Stimulated activated CD4-positive, alpha-beta T cell treated with anti-CD3 and anti-CD28 coated beads, Interleukin-1b, Interleukin-23, amount 100 ng/mL, for 1 hour (primary cell): ENCODE measurements at regions not wholly inside any gene's neighbourhood (a gene's known extent, or its start where the extent isn't known, plus 50 kb on each side); places are given as distances from the start of the nearest gene placed in this dataset.

Source experiments
- DNase-seq, 2 donors: peaks; one replicate each; pipeline ENCODE4 v3.0.0-alpha.2; 2020; ENCODE audit warnings: low read depth in 2 of 2

- no peak for DNase-seq
Measured at GRCh38 chr14:34135492-34135891, 184.6 kb upstream of the EGLN3 start.

- no peak for DNase-seq
Measured at GRCh38 chr14:34134484-34134883, 183.6 kb upstream of the EGLN3 start.

DNA sequence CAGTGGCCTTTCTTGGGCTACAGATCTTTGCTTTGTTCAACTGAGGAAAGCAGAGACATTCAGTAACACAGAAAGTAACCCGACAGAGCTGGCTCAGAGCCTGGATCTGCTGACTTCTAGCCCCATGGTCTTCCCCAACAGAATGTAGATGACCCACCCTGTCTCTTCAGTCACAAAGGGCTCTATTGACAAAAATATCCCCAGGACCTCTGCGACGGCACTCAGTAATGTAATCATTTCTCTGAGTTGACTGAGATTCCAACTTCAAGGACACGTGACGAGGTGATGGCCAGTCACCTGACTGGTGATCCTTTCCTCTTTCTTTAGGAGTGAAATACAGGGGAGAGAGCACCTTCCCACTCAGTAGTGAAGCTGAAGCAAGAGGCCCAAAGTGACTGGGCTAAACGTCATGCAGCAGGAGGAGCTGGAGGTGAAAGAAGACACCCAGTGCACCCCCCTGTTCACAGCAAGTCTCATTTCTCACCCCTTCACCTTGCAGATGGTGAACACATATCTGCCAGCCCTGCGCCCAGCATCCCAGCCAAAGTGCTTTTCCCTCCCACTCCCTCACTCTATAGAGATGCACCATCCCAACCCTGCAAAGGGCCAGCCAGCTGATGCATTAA lies 179.2 kb upstream of the EGLN3 start:
- DNase-seq: no peak

DNA sequence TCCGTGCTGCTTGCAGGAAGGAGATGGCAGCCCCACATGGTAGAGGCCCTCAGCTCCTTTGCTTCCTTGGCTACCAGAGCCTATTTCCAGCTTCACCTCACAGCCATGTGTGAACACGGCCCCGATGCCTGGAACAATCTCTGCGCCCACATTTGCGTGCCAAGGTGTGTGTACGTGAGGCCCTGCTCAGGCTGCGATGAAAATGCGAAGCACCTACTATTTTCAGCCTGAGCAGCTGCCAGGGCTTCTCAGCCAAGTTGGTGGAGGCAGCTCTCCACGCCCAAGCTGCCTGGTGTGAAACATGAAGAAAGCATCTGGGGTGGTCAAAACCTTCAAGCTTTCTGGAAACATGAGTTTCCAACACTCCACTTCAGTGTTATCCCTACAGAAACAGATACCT lies 177.8 kb upstream of the EGLN3 start:
- DNase-seq: no peak

DNA sequence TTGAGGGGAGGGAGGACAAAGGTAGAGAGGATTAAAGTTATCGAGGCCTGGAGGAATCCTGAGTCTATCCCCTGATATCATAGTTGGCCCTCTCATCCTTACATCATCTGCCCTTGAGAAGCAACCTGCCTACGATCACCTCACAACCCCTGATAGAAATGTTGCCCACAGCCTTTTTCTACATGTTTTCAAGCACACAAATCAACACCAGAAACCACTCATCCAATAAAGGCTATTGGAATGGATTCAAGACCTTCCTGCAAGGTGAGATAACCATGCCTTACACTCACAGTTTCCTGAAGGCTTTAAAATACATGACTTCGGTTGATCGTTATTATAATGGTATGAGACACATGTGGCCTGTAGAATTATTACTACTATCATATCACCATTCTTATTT lies 175.7 kb upstream of the EGLN3 start:
- DNase-seq: no peak

DNA sequence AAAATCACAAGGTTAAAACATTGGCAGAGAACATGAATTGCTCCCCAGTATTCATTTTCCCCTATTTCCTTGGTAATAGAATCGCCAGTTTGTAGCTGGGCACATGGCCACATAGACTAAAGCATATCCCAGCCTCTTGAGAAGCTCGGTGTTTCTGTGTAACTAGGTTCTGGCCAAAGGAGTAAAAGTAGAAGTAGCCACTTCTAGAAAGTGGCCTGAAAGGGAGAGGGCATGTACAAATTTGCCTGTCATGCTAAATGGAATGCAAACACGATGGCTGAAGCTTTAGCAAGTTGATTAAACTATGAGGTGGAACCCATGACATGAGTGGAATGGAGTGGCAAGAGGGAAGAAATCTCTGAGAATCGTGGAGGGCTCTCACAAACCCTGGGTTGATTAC lies 173.7 kb upstream of the EGLN3 start:
- no peak for DNase-seq

DNA sequence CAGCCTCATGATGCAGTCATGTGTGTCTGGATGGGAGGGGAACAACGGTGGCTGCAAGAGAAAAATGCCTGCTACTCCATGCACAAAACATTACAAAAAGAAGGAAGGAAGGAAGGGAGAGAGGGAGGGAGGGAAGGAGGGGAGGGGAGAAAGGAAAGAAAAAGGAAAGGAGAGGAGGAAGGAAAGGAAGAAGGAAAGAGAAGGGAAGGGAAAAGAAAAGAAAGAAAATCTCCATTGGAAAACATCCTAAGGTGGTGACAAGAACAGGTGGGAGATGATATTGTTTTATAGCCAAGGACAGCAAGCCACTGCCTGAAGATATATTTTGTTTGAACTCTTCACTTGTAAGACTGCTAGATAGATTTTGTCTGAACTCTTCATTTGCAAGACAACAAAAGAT lies 171.8 kb upstream of the EGLN3 start:
- no peak for DNase-seq

DNA sequence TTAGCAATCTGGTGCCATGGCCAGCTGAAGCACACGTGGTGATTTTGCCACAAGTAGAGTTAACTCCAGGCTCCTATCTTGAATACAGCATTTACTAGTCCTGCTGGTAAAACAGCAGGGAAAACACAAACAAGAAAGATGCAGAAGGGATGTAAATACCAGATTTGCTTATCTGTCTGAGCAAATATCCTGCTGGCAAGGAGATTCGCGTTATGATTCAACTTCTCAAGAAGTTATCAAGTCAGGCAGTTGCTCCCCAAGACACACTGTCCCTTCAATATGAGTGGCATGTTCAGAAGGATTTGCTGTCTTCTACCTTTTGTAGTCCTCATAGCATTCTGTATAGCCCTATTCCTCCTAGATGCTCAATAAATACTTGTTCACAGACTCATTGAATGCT lies 171.2 kb upstream of the EGLN3 start:
- DNase-seq: no peak

- no peak for DNase-seq
Measured at GRCh38 chr14:34120185-34120977, 169.5 kb upstream of the EGLN3 start.

- no peak for DNase-seq
Measured at GRCh38 chr14:34119107-34119858, 168.4 kb upstream of the EGLN3 start.

DNA sequence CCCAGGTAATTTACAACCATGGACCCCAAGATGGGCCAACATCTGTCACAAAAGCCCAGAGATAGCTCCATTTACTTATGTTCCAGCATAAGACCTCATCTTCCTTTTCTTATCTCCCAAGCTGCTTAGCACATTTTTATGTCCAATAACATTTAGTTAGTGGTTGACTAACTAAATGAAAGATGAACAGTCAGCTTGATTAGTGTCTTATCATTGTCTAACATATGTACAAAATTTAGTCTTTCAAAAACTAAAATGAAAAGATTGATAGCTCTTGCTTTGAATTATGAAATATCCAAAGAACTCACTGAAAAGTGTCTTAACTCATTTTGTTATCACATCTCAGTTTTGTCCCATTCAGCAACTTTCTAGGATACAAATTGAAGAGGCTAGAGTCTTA lies 163.1 kb upstream of the EGLN3 start:
- no peak for DNase-seq

- DNase-seq: no peak
Measured at GRCh38 chr14:34113005-34113511, 162.2 kb upstream of the EGLN3 start.

- no peak for DNase-seq
Measured at GRCh38 chr14:34111953-34112352, 161.1 kb upstream of the EGLN3 start.

DNA sequence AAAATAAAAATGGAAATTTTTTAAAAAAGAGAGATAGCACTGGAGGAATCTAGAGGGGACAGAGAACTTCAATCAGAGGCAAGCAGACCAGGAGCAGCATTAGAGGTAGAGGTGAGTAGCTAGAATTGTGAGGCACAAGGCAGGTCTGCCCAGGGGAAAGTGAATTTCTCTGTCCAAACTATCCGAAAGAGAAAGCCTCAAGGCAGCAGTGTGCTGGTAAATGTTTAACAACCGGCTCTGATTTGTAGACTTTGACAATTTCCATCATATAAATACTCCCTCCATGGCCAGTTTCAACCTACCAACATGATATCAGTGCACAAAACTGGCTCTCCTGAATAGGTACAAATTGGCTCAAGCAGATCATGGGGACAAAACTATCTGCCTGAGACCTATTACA lies 160.6 kb upstream of the EGLN3 start:
- DNase-seq: no peak

DNA sequence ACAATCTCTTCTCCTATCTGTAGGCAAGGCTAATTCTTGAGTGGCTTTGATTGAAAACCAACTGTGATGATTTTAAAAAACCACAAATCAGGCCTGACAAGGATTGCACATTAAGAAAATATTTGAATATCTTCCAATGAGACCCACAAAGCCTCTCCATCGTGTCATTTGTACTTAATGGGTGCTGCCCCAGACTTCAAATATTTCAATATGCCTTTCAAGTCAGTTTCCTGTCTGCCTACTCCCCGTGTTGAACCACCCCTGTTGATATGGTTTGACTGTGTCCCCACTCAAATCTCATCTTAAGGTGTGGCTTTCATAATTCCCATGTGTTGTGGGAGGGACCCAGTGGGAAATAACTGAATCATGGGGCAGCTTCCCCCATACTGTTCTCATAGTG lies 159.7 kb upstream of the EGLN3 start:
- no peak for DNase-seq

DNA sequence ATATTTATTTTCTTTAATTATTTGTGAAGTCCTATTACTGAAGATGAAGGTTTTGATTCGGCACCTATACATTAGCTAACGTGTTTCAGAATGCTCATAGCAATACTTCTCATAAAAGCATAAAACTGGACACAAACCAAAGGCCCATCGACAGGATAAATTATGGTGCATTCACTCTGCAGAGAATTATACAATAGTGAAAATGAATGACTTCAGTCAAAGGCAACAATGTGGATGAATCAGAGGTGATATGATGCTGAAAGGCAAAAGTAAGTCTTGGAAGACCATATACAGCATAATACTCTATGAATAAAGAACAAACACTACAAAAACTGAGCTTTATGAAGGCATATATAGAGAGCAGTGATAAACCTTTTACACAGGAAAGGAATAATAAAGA lies 156.6 kb upstream of the EGLN3 start:
- no peak for DNase-seq

GRCh38 chr14:34106310-34106709 lies 155.4 kb upstream of the EGLN3 start:
- no peak for DNase-seq

- no peak for DNase-seq
Measured at GRCh38 chr14:34104489-34105397, 153.9 kb upstream of the EGLN3 start.

GRCh38 chr14:34103176-34103575 lies 152.3 kb upstream of the EGLN3 start:
- DNase-seq: no peak

DNA sequence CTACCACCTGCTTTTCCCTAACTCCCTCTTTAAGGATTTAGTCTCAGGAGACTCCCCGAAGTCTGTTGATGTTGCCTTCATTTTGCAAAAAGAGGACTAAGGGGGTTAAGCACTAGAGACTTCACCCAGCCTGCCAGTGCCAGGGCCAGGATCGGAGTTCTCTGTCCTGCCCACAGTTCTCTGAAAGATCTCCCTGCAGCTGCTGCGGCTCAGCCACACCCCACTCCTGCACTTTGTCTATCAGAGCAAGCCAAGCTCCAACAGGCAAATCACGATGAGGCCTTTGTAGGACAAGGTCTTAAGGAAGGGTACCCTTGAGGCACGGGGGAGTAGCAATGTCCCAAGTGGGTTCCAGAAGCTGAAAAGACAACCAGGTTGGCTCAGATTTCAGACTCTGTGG lies 148.8 kb upstream of the EGLN3 start:
- DNase-seq: no peak

DNA sequence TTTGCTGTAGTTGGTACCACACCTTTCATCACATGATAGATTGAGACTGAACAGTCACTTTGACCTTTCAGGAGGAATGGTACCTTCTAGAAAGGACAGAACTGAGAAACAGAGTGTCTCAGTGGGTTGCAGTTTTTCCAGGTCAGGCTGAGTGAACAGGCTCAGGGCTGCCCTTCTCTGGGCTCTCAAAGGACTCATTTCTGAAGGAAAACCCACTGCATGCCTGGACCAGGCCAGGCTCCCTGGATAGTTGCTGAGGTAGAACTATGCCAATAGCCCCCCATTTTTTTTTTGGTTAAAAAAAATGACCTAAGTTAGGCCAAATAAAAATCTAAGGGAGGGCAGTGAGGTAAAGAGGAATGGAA lies 148.1 kb upstream of the EGLN3 start:
- DNase-seq: no peak
